Stimulated activated CD8-positive, alpha-beta memory T cell treated with anti-CD3 and anti-CD28 coated beads, Interleukin-15, amount 100 ng/mL, for 48 hours (primary cell): ENCODE measurements at regions not wholly inside any gene's neighbourhood (a gene's known extent, or its start where the extent isn't known, plus 50 kb on each side); places are given as distances from the start of the nearest gene placed in this dataset.

Source experiments
- DNase-seq, 2 donors: peaks; one replicate each; pipeline ENCODE4 v3.0.0-alpha.2; 2020; ENCODE audit warnings: low read depth in 2 of 2

DNA sequence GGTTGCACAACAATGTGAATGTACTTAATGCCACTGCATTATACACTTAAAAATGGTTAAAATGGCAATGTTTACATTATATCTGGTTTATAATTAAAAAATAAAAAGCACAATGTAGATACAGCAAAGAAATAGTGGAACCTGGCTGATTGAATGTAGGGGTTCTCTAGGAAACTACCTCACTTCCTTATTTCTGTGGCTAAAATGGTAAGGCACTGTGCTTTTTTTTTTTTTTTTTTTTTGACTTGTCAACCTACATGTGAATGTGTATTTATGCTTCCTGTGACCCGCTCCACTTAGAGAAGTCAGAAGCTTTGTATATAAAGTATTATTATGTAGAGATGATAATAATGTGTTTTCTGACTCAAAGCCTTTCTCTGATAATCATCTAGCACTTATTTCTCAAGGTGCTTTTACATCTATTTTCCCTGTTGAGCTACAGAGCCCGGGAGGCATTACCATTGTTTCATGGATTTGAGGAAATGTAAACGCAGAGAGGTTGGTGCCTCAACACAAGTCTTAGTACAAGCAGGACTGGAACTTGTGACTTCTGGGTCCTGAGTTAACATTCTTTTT is 55.0 kb downstream of the SOX4 start:
- no peak for DNase-seq

GRCh38 chr6:21653323-21653722 is 59.8 kb downstream of the SOX4 start:
- no peak for DNase-seq

- no peak for DNase-seq
These were observed 60.4 kb downstream of the SOX4 start for GRCh38 chr6:21653905-21654304.

GRCh38 chr6:21654361-21654760 is 60.8 kb downstream of the SOX4 start:
- no peak for DNase-seq

DNA sequence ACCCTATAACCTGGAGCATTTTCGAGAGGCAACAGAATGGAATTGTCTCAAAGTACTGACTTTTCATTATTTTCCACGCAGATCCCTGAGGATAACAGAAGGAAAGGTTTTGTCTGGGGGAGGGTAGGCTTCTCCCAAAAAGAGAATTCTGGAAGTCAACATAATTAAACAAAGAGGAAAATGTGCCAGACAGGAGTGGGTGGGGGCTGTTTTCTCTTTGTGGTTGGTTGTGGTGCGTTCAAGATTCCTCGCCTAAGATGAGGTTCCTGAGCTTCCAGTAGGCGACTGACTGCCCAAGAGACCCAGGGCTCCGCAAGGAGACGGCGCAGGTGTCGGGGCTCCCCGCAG is 70.4 kb downstream of the SOX4 start:
- DNase-seq, result no peak

GRCh38 chr6:21664314-21665109 is 71.0 kb downstream of the SOX4 start:
- DNase-seq, result no peak

DNA sequence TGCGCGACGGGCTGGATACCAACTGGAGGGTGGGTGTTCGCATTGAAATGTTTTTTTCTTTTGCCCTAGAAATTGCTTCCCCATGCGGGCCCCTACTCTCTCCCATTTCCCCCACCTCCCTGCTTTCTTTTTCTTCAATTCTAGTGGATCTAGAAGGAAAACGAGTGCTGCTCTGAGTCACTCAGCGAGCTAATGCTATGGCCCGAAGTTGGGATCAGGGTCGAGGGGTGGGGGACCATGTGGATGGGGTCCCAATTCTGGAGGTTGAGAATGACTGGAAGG is 71.5 kb downstream of the SOX4 start:
- DNase-seq, result no peak

DNA sequence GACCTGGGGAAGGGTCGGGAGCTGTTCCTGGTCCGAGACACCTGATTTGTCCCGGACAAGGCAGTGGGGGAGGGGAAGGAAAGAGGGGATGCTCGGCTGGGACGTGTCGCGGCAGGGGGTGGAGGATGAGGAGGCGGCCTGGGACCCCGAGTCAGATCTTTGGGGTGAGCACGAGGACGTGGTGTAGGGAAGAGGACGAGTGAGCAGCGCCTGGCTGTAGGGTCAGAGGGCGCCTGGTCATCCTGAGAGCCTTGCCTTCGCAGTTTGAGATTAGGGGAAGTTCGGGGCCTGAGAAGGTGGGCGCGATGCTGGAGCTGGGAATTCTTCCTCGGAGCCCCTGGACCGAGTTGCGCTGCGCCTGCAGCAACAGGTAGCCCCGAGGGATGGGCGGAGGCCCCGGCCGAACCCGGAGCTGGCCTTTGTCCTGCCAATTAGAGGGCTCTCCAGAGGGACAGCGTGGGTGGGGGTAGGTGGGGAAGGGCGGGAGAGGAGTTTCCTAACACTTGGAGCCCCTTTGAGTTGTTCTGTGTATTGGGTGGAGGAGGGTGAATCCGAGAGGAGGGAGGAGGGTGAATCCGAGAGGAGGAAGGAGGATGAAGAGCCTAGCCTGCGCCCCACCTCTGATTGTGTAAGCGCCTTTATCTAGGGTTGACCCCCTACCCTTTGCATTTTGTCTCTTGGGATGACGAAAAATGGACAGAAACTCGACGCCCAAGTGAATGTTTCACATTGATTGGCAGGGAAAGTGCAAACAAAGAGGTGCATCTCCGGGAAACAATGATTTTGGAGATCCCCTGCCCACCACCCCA is 72.0 kb downstream of the SOX4 start:
- DNase-seq, result no peak

DNA sequence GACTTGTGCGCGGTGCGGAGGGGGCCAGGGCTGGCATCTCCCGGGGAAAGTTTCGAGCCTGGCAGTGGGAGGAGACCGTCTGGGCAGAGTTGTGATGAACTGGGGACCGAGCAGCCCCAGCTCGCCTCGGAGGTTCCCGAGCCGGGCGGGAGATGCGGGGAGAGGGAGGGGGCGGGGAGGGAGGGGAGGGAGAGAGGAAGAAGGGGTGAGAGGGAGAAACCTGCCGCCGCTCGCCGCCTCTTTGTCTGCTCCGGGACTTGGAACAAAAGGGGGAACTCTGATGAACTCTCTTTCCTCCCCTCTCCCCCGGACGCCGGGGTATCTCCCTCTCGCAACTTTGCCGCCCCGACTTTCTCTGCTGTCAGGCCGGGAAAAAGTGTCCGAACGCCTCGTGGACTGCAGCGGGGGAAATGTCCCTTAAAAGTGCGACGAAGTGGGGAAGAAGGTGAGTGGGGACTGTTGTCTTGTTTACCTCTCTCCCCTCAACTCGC is 72.7 kb downstream of the SOX4 start:
- DNase-seq, result no peak

DNA sequence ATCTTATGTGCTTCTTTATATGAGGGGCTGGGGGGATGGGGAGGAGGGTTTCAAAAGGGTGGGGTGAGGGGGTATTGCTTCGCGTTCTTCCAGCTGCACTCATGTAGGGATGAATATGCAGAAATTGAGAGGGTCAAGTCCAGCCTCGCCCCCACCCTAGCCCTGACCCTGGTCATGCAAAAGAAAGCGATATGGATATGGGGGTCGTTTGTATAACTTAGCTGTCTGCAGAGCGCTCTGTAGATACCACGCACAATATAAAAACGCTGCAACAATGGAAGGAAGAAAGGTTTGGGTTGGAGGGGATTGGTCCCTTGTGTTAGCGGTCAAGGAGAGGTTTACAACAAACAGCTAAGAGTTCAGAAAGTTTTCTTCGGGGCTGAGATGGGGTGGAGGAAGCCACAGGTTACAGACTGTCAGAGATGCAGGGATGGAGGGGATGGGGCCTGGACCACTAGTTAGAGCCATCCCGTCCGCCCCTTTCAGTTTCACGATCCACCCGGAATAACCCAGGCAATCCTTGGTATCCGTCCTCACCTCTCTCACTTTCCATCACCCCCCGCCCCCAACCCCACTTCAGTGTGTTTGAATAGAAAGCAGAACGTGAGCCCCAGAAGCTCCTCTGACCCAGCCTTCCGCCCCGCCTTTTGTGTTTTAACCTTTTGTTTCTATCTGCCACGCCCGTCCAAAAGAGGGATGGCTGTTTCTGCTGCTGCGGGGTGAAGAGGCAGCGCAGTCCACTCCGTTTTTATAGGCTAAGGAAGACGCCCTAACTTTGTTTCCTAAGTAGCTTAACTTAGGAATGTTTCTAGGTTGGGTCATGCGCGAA is 73.5 kb downstream of the SOX4 start:
- no peak for DNase-seq

GRCh38 chr6:21668795-21669194 is 75.2 kb downstream of the SOX4 start:
- DNase-seq, result no peak

DNA sequence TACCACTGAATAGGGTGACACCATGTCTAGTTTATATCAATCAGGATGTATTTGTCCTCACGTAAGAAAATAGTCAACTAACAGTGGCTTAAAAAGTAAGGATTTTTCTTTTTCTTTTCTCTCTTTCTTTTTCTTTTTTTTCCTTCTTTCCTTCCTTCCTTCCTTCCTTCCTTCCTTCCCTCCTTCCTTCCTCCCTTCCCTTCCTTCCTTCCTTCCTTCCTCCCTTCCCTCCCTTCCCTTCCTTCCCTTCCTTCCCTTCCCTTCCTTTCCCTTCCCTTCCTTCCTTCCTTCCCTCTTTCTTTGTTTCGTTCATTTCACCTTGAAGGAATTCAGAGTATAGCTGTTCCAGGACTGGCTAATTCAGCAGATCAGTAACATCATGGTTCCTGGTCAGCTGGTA is 83.2 kb downstream of the SOX4 start:
- no peak for DNase-seq

- DNase-seq, result no peak
These were observed 85.4 kb downstream of the SOX4 start for GRCh38 chr6:21678990-21679389.

- no peak for DNase-seq
These were observed 86.3 kb downstream of the SOX4 start for GRCh38 chr6:21679761-21680265.

- no peak for DNase-seq
These were observed 87.1 kb downstream of the SOX4 start for GRCh38 chr6:21680611-21681010.

DNA sequence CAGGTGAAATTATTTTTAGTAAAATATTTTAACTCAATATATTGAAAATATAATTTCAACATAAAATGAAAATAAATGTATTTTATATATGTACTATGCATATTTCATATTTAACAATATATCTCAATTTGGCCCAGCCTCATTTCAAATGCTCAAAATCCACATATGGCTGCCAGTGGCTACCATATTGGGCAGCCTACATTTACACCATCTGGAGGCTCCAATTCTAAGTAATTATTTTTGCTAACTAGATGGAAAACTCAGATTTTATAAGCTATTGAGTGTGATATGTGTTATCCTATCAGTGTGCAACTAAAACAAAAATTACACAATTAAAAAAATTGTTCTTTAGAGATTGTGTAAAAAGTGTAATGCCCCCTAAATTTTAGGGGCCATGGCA is 96.9 kb downstream of the SOX4 start:
- no peak for DNase-seq

GRCh38 chr6:21691685-21692346 is 98.3 kb downstream of the SOX4 start:
- DNase-seq, result no peak

GRCh38 chr6:21692721-21693120 is 99.2 kb downstream of the SOX4 start:
- no peak for DNase-seq

- DNase-seq, result no peak
These were observed 100.6 kb downstream of the SOX4 start for GRCh38 chr6:21694168-21694567.

DNA sequence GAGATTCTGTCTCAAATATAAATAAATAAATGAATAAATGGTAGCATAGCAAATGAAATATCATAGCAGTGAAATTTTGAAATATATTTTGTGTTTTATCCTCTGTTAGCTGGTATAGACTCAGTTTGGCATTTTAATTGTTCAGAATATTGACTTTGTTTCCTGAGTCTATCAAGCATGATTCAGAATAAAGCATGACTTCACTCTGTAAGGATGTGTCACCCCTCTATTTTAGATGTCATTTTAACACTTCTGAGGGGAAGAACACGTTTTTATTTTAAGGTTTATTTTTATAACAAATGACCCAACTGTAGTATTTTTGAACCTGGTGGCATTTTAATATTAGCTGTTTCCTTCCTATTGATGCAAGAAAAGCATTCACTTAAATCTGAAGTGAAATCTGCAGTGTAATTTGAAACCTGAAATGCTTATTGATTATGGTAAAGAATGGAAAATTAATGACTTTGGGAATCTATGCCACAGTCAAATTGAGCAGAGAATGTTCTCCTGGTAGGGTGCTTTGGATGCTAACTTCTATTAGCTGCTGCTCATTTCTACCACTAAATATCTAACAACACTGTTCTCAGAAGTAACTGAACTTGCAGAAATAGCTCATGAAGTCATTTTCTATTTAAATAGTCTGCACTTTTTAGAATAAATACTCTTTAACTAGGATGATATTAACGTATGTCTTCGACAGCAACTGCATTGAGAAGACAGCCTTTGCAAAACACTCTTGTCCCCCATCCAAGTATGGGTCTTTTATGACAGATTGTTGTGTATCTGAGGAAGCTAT is 114.2 kb downstream of the SOX4 start:
- no peak for DNase-seq

GRCh38 chr6:21708320-21708580 is 114.7 kb downstream of the SOX4 start:
- no peak for DNase-seq
